ENCODE measurements at regions not wholly inside any gene's neighbourhood (a gene's known extent, or its start where the extent isn't known, plus 50 kb on each side); places are given as distances from the start of the nearest gene placed in this dataset.

- Histone ChIP-seq H3K4me2 (ENCODE audit: low read depth, low read length, poor library complexity, severe bottlenecking) (no peak overlapping the region), H2AFZ (ENCODE audit: low read depth, low read length, severe bottlenecking) (no peak overlapping the region), H3K9ac (ENCODE audit: low read length) (no peak overlapping the region), H3K4me3 (ENCODE audit: insufficient read depth, low read length, poor library complexity, severe bottlenecking) (no peak overlapping the region), H3K27me3 (ENCODE audit: low read length) (no peaks in the 10 kb centered on the region), H4K20me1 (ENCODE audit: low read depth, low read length) (no peaks in the 10 kb centered on the region), H3F3A (ENCODE audit: insufficient read depth) (no peaks in the 10 kb centered on the region), H3K9me2 (replicated peaks; ENCODE audit: insufficient read depth, low read length) (no peaks in the 10 kb centered on the region), H3K27ac (ENCODE audit: low read depth, low read length) (no peak overlapping the region), H3K79me2 (ENCODE audit: insufficient read depth, low read length) (no peaks in the 10 kb centered on the region), H3K9me3 (ENCODE audit: insufficient read depth, low read length) (no peaks in the 10 kb centered on the region), H3K36me3 (ENCODE audit: low read length) (no peaks in the 10 kb centered on the region)
- TF ChIP-seq EZH2phosphoT487 (conservative IDR thresholded peaks at IDR 0.05; ENCODE audit: low read length) (no peak), CTCF (IDR thresholded peaks at IDR 0.05; ENCODE audit: insufficient read depth, low read length, poor library complexity, severe bottlenecking) (no peak)
Measured at GRCh38 chr12:91954747-91955146, 190.9 kb downstream of the BTG1 start.

- TF ChIP-seq CTCF (IDR thresholded peaks at IDR 0.05; ENCODE audit: insufficient read depth, low read length, poor library complexity, severe bottlenecking) (no peak), EZH2phosphoT487 (conservative IDR thresholded peaks at IDR 0.05; ENCODE audit: low read length) (no peak)
- H3K9ac ChIP-seq (ENCODE audit: low read length) = no peak overlapping the region
- H3K4me2 ChIP-seq (ENCODE audit: low read depth, low read length, poor library complexity, severe bottlenecking) = no peak overlapping the region
- no peaks in the 10 kb centered on the region for H3F3A ChIP-seq (ENCODE audit: insufficient read depth)
- no peaks in the 10 kb centered on the region for H3K36me3 ChIP-seq (ENCODE audit: low read length)
- no peaks in the 10 kb centered on the region for H3K79me2 ChIP-seq (ENCODE audit: insufficient read depth, low read length)
- no peaks in the 10 kb centered on the region for H4K20me1 ChIP-seq (ENCODE audit: low read depth, low read length)
- no peaks in the 10 kb centered on the region for H3K9me3 ChIP-seq (ENCODE audit: insufficient read depth, low read length)
- H3K27me3 ChIP-seq (ENCODE audit: low read length) = no peaks in the 10 kb centered on the region
- no peaks in the 10 kb centered on the region for H3K9me2 ChIP-seq (replicated peaks; ENCODE audit: insufficient read depth, low read length)
- no peak overlapping the region for H3K4me3 ChIP-seq (ENCODE audit: insufficient read depth, low read length, poor library complexity, severe bottlenecking)
- H2AFZ ChIP-seq (ENCODE audit: low read depth, low read length, severe bottlenecking) = no peak overlapping the region
- H3K27ac ChIP-seq (ENCODE audit: low read depth, low read length) = no peak overlapping the region
Measured at GRCh38 chr12:91954326-91954725, 191.3 kb downstream of the BTG1 start.

GRCh38 chr12:91952916-91953315, 192.7 kb downstream of the BTG1 start:
- no peaks in the 10 kb centered on the region for H3K9me3 ChIP-seq (ENCODE audit: insufficient read depth, low read length)
- H3K4me2 ChIP-seq (ENCODE audit: low read depth, low read length, poor library complexity, severe bottlenecking) = no peak overlapping the region
- no peaks in the 10 kb centered on the region for H3K79me2 ChIP-seq (ENCODE audit: insufficient read depth, low read length)
- H3K36me3 ChIP-seq (ENCODE audit: low read length) = no peaks in the 10 kb centered on the region
- H3K27me3 ChIP-seq (ENCODE audit: low read length) = no peaks in the 10 kb centered on the region
- no peak overlapping the region for H3K27ac ChIP-seq (ENCODE audit: low read depth, low read length)
- H4K20me1 ChIP-seq (ENCODE audit: low read depth, low read length) = no peaks in the 10 kb centered on the region
- TF ChIP-seq CTCF (IDR thresholded peaks at IDR 0.05; ENCODE audit: insufficient read depth, low read length, poor library complexity, severe bottlenecking) (no peak), EZH2phosphoT487 (conservative IDR thresholded peaks at IDR 0.05; ENCODE audit: low read length) (no peak)
- H3K9ac ChIP-seq (ENCODE audit: low read length) = no peak overlapping the region
- no peaks in the 10 kb centered on the region for H3F3A ChIP-seq (ENCODE audit: insufficient read depth)
- H2AFZ ChIP-seq (ENCODE audit: low read depth, low read length, severe bottlenecking) = no peak overlapping the region
- H3K9me2 ChIP-seq (replicated peaks; ENCODE audit: insufficient read depth, low read length) = no peaks in the 10 kb centered on the region
- no peak overlapping the region for H3K4me3 ChIP-seq (ENCODE audit: insufficient read depth, low read length, poor library complexity, severe bottlenecking)

Data from SU-DHL-6 (cell line).